HepG2 (cell line): ENCODE measurements at regions not wholly inside any gene's neighbourhood (a gene's known extent, or its start where the extent isn't known, plus 50 kb on each side); places are given as distances from the start of the nearest gene placed in this dataset.

Experiments used
- ELF3 ChIP-seq: IDR thresholded peaks from 2 replicates; pipeline ENCODE4 v1.6.1; 2016; ENCODE audit warnings: missing genetic modification reagents, missing compliant biosample characterization
- MAZ ChIP-seq, 2 experiments: sonication (generic) in 1 of 2; formaldehyde crosslinking in 1 of 2; IDR thresholded peaks; 2 replicates each; pipeline versions ENCODE4 v1.5.0 to v1.6.1; 2012 to 2020; ENCODE audit warnings: low read depth in 2 of 2, mild to moderate bottlenecking in 2 of 2, borderline replicate concordance in 1 of 2, improper control_type of control experiment in 1 of 2, low read length in 1 of 2, missing genetic modification reagents in 1 of 2, moderate library complexity in 1 of 2
- PITX1 ChIP-seq: sonication (generic); formaldehyde crosslinking; IDR thresholded peaks from 2 replicates; pipeline ENCODE4 v1.5.1; 2020; ENCODE audit warnings: mild to moderate bottlenecking, missing genetic modification reagents
- ZEB1 ChIP-seq: IDR thresholded peaks from 2 replicates; pipeline ENCODE4 v1.6.1; 2012; ENCODE audit warnings: mild to moderate bottlenecking, low read depth, inconsistent platforms; ENCODE audit not compliant: insufficient replicate concordance
- ZMYM3 ChIP-seq: sonication (generic); formaldehyde crosslinking; IDR thresholded peaks from 2 replicates; pipeline ENCODE4 v1.5.1; 2020; ENCODE audit warnings: mild to moderate bottlenecking, missing genetic modification reagents
- ZNF326 ChIP-seq: sonication (generic); formaldehyde crosslinking; IDR thresholded peaks from 2 replicates; pipeline ENCODE4 v1.4.0; 2020; ENCODE audit warnings: missing genetic modification reagents, borderline replicate concordance
- ZNF768 ChIP-seq: sonication (generic); formaldehyde crosslinking; IDR thresholded peaks from 2 replicates; pipeline ENCODE4 v1.4.0; 2020; ENCODE audit warnings: missing genetic modification reagents
- TF ChIP-seq, protein P1 (sequence below): sonication (generic); formaldehyde crosslinking; IDR thresholded peaks from 2 replicates; pipeline ENCODE4 v1.5.1; 2020; ENCODE audit warnings: mild to moderate bottlenecking, missing genetic modification reagents, moderate library complexity
- TF ChIP-seq, protein P2 (sequence below): sonication (generic); formaldehyde crosslinking; IDR thresholded peaks from 2 replicates; pipeline ENCODE4 v1.4.0; 2020; ENCODE audit warnings: missing genetic modification reagents, borderline replicate concordance
- TF ChIP-seq, protein P3 (sequence below): sonication (generic); formaldehyde crosslinking; IDR thresholded peaks from 2 replicates; pipeline ENCODE4 v1.4.0; 2020; ENCODE audit warnings: mild to moderate bottlenecking, missing genetic modification reagents
- TF ChIP-seq, protein P4 (sequence below): fragments of 450-650 bp; IDR thresholded peaks from 2 replicates; pipeline ENCODE4 v1.6.1; 2017; ENCODE audit warnings: mild to moderate bottlenecking
- TF ChIP-seq, protein P5 (sequence below): sonication (generic); formaldehyde crosslinking; IDR thresholded peaks from 2 replicates; pipeline ENCODE4 v1.9.0; 2021; ENCODE audit warnings: mild to moderate bottlenecking, missing genetic modification reagents

DNA sequence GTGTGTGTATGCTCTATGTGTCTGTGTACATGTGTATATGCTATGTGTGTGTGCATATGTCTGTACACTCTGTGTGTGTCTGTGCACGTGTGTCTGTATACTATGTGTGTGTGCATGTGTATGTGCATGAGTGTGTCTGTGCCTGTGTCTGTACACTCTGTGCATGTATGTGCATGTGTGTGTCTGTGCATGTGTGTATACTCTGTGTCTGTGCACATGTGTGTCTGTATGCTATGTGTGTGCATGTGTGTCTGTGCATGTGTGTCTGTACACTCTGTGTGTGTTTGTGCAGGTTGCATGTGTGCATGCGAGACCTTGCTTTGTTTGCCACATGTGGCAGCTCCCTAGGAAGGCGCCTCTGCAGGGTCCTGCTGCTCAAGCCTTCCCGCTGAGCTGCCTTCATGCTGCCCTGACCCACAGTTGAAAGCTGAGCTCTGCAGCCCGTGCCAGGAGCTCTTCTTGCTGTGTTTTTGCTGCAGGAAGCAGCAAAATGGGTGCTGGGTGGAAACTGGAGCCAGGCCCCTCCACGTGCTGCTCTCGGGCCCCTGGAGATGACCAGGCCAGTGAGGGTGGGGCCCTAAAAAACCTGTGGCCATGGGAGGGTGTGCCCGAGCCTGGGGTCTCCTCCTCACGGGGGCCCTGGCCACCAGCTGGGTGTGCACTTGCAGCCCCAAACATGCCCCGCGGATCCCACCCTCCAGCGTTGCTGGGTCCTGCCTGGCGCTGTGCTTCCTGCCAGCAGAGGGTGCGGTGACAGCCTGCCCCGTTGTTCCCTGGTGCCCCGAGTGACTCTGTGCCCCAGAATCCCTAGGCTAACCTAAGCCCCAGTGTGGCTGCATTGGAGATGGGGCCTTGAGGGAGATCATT is 109.1 kb downstream of the DACT2 start (continued):
- TF ChIP-seq, protein P1, sequence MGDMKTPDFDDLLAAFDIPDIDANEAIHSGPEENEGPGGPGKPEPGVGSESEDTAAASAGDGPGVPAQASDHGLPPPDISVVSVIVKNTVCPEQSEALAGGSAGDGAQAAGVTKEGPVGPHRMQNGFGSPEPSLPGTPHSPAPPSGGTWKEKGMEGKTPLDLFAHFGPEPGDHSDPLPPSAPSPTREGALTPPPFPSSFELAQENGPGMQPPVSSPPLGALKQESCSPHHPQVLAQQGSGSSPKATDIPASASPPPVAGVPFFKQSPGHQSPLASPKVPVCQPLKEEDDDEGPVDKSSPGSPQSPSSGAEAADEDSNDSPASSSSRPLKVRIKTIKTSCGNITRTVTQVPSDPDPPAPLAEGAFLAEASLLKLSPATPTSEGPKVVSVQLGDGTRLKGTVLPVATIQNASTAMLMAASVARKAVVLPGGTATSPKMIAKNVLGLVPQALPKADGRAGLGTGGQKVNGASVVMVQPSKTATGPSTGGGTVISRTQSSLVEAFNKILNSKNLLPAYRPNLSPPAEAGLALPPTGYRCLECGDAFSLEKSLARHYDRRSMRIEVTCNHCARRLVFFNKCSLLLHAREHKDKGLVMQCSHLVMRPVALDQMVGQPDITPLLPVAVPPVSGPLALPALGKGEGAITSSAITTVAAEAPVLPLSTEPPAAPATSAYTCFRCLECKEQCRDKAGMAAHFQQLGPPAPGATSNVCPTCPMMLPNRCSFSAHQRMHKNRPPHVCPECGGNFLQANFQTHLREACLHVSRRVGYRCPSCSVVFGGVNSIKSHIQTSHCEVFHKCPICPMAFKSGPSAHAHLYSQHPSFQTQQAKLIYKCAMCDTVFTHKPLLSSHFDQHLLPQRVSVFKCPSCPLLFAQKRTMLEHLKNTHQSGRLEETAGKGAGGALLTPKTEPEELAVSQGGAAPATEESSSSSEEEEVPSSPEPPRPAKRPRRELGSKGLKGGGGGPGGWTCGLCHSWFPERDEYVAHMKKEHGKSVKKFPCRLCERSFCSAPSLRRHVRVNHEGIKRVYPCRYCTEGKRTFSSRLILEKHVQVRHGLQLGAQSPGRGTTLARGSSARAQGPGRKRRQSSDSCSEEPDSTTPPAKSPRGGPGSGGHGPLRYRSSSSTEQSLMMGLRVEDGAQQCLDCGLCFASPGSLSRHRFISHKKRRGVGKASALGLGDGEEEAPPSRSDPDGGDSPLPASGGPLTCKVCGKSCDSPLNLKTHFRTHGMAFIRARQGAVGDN (CRISPR knock-in tag) = peak; percentile 37
- TF ChIP-seq, protein P2, sequence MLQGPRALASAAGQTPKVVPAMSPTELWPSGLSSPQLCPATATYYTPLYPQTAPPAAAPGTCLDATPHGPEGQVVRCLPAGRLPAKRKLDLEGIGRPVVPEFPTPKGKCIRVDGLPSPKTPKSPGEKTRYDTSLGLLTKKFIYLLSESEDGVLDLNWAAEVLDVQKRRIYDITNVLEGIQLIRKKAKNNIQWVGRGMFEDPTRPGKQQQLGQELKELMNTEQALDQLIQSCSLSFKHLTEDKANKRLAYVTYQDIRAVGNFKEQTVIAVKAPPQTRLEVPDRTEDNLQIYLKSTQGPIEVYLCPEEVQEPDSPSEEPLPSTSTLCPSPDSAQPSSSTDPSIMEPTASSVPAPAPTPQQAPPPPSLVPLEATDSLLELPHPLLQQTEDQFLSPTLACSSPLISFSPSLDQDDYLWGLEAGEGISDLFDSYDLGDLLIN = no peak
- TF ChIP-seq ZNF326 (CRISPR knock-in tag) = no peak
- TF ChIP-seq PITX1 (CRISPR knock-in tag) = no peak
- TF ChIP-seq ZEB1 = no peak
- TF ChIP-seq, protein P3, sequence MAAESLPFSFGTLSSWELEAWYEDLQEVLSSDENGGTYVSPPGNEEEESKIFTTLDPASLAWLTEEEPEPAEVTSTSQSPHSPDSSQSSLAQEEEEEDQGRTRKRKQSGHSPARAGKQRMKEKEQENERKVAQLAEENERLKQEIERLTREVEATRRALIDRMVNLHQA (CRISPR knock-in tag) = no peak
- no peak for TF ChIP-seq MAZ (IDR thresholded peaks at IDR 0.05; ENCODE audit: borderline replicate concordance, low read depth, low read length)
- TF ChIP-seq MAZ (CRISPR knock-in tag; IDR thresholded peaks at IDR 0.05; ENCODE audit: low read depth) = no peak
- no peak for TF ChIP-seq ZMYM3 (CRISPR knock-in tag)
- TF ChIP-seq ELF3 (CRISPR knock-in tag) = no peak
- no peak for TF ChIP-seq ZNF768 (CRISPR knock-in tag)
- TF ChIP-seq, protein P4, sequence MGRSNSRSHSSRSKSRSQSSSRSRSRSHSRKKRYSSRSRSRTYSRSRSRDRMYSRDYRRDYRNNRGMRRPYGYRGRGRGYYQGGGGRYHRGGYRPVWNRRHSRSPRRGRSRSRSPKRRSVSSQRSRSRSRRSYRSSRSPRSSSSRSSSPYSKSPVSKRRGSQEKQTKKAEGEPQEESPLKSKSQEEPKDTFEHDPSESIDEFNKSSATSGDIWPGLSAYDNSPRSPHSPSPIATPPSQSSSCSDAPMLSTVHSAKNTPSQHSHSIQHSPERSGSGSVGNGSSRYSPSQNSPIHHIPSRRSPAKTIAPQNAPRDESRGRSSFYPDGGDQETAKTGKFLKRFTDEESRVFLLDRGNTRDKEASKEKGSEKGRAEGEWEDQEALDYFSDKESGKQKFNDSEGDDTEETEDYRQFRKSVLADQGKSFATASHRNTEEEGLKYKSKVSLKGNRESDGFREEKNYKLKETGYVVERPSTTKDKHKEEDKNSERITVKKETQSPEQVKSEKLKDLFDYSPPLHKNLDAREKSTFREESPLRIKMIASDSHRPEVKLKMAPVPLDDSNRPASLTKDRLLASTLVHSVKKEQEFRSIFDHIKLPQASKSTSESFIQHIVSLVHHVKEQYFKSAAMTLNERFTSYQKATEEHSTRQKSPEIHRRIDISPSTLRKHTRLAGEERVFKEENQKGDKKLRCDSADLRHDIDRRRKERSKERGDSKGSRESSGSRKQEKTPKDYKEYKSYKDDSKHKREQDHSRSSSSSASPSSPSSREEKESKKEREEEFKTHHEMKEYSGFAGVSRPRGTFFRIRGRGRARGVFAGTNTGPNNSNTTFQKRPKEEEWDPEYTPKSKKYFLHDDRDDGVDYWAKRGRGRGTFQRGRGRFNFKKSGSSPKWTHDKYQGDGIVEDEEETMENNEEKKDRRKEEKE = no peak
- TF ChIP-seq, protein P5, sequence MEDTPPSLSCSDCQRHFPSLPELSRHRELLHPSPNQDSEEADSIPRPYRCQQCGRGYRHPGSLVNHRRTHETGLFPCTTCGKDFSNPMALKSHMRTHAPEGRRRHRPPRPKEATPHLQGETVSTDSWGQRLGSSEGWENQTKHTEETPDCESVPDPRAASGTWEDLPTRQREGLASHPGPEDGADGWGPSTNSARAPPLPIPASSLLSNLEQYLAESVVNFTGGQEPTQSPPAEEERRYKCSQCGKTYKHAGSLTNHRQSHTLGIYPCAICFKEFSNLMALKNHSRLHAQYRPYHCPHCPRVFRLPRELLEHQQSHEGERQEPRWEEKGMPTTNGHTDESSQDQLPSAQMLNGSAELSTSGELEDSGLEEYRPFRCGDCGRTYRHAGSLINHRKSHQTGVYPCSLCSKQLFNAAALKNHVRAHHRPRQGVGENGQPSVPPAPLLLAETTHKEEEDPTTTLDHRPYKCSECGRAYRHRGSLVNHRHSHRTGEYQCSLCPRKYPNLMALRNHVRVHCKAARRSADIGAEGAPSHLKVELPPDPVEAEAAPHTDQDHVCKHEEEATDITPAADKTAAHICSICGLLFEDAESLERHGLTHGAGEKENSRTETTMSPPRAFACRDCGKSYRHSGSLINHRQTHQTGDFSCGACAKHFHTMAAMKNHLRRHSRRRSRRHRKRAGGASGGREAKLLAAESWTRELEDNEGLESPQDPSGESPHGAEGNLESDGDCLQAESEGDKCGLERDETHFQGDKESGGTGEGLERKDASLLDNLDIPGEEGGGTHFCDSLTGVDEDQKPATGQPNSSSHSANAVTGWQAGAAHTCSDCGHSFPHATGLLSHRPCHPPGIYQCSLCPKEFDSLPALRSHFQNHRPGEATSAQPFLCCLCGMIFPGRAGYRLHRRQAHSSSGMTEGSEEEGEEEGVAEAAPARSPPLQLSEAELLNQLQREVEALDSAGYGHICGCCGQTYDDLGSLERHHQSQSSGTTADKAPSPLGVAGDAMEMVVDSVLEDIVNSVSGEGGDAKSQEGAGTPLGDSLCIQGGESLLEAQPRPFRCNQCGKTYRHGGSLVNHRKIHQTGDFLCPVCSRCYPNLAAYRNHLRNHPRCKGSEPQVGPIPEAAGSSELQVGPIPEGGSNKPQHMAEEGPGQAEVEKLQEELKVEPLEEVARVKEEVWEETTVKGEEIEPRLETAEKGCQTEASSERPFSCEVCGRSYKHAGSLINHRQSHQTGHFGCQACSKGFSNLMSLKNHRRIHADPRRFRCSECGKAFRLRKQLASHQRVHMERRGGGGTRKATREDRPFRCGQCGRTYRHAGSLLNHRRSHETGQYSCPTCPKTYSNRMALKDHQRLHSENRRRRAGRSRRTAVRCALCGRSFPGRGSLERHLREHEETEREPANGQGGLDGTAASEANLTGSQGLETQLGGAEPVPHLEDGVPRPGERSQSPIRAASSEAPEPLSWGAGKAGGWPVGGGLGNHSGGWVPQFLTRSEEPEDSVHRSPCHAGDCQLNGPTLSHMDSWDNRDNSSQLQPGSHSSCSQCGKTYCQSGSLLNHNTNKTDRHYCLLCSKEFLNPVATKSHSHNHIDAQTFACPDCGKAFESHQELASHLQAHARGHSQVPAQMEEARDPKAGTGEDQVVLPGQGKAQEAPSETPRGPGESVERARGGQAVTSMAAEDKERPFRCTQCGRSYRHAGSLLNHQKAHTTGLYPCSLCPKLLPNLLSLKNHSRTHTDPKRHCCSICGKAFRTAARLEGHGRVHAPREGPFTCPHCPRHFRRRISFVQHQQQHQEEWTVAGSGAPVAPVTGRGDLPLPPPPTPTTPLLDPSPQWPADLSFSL = 0 out of 2 replicates have a peak, but pooled peaks have one; percentile 2
